ENCODE measurements at regions not wholly inside any gene's neighbourhood (a gene's known extent, or its start where the extent isn't known, plus 50 kb on each side); places are given as distances from the start of the nearest gene placed in this dataset.

DNA sequence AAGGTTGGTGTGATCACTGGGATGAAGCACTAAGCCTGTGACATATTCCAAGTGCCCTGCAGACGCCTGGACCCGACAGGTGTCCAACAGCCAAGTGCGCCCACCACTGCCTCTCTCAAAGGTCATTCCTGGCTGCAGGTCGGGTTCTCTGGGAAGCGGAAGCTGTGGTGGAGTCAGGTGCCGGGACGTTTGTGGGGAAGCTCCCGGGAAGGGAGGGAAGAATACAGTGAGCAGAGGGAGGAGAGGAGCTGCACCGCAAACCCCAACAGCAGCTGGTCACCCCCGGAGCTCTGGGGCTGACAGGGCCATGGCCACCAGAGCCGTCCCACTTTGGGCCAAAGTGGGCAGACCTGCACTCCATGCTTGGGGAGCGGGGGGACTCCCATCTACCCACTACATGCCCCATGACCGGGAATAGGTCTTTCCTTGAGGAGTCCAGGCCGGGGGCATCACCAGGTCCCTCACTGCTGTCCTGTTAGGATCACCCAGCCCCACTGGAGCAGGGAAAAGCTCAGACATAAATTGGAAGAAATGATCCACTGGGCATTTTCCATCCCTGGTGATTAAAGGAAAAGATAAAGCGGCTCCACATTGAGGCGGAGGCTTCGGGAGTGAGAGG is 84.5 kb upstream of the PPP2R2D start:
- Histone ChIP-seq H3K4me1 (no peaks in the 10 kb centered on the region), H3K27ac (no peak overlapping the region), H3K4me3 (no peak overlapping the region), H3K9me3 (no peaks in the 10 kb centered on the region), H3K27me3 (peaks cover 35% of the 10 kb centered on the region), H3K36me3 (no peaks in the 10 kb centered on the region)
- TF ChIP-seq, protein P1, sequence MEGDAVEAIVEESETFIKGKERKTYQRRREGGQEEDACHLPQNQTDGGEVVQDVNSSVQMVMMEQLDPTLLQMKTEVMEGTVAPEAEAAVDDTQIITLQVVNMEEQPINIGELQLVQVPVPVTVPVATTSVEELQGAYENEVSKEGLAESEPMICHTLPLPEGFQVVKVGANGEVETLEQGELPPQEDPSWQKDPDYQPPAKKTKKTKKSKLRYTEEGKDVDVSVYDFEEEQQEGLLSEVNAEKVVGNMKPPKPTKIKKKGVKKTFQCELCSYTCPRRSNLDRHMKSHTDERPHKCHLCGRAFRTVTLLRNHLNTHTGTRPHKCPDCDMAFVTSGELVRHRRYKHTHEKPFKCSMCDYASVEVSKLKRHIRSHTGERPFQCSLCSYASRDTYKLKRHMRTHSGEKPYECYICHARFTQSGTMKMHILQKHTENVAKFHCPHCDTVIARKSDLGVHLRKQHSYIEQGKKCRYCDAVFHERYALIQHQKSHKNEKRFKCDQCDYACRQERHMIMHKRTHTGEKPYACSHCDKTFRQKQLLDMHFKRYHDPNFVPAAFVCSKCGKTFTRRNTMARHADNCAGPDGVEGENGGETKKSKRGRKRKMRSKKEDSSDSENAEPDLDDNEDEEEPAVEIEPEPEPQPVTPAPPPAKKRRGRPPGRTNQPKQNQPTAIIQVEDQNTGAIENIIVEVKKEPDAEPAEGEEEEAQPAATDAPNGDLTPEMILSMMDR (IDR thresholded peaks at IDR 0.05): no peak
- TF ChIP-seq POLR2AphosphoS5 (IDR thresholded peaks at IDR 0.05): no peak
- no peak for TF ChIP-seq EP300 (IDR thresholded peaks at IDR 0.05)
- no peak for TF ChIP-seq POLR2A (IDR thresholded peaks at IDR 0.05)
- 62% methylated on average over 15 of the region's 17 CpGs for WGBS
- DNase-seq (ENCODE audit: low spot score in 2 of 2): peak in 1 of 2 donors; percentile 70

DNA sequence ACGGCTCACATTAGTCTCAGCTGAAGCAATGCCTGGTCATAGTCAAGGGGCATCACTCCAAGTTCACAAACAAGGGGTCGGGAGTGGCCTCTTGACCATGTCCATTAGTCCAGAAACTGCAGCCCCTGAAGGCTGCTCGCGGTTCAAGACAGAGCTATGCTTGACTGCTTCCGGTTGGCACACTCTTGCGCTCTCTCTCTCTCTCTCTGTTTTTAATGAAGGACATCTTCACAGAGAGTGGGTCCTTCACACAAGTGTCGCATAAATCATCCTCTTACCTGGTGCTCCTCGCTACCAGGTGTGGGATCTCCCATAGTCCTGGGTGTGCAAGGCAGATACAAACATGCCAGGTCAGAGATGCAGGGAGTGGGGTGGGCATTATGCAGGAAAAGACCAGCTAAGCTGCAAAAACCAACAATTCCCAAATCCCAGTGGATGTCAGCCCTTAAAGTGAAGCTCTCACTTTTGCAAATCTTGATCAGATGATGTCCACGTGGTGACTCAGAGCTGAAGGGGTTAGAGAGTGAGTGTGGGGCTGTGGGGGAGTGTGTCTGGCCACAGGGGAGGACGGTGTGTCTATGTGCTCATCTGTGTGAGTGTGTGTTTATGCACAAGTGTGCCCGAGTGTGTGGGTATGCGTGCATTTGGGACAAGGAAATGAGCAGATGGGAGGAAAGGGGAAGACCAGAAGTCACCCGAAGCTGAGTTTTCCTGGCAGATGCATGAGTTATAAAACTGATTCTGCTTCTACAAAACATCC is 83.7 kb upstream of the PPP2R2D start:
- peaks cover 34% of the 10 kb centered on the region for H3K27me3 ChIP-seq
- TF ChIP-seq, protein P1 (IDR thresholded peaks at IDR 0.05): no peak
- TF ChIP-seq POLR2AphosphoS5 (IDR thresholded peaks at IDR 0.05): no peak
- TF ChIP-seq POLR2A (IDR thresholded peaks at IDR 0.05): no peak
- TF ChIP-seq EP300 (IDR thresholded peaks at IDR 0.05): no peak

DNA sequence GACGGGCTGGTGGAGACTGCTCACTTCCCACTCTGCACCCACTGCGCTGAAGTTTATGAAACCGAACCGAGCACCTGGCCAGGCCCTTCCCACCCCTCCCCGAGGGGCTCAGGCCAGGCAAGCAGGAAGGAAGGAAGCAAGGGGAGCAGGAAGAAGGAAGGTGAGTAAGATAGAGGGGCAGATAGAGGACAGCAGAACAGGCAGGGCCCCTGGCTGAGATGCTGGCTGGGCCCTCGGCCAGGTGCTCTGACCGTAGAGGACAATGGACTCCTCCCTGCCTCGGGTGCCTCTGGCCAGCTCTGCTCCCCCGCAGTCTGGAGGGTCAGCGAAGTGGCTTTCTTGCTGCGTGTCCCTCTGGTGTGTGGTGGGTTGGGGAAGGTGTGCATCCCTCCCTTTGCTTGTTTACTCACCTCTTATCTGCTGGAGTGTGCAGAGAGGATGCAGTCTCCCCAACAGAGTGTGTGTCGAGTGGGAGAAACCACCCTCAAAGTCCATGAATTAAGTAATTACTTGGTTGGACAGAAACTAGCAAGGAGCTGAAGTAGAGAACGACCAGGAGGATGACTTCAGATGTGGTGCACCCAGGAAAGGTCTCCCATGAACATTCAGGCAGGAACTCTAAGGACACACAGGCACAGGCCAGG is 82.8 kb upstream of the PPP2R2D start:
- Histone ChIP-seq H3K27ac (no peak overlapping the region), H3K4me1 (no peaks in the 10 kb centered on the region), H3K4me3 (no peak overlapping the region), H3K36me3 (no peaks in the 10 kb centered on the region), H3K27me3 (peaks cover 35% of the 10 kb centered on the region), H3K9me3 (no peaks in the 10 kb centered on the region)
- no peak for TF ChIP-seq POLR2AphosphoS5 (IDR thresholded peaks at IDR 0.05)
- TF ChIP-seq POLR2A (IDR thresholded peaks at IDR 0.05): no peak
- TF ChIP-seq, protein P1 (IDR thresholded peaks at IDR 0.05): no peak
- TF ChIP-seq EP300 (IDR thresholded peaks at IDR 0.05): no peak
- 58% methylated on average over 13 of the region's 13 CpGs for WGBS
- DNase-seq (ENCODE audit: low spot score in 2 of 2): peak in 1 of 2 donors; percentile 59

More for the DNA sequence above, 83.7 kb upstream of the PPP2R2D start:
- DNase-seq (ENCODE audit: low spot score in 2 of 2): peak in 1 of 2 donors; percentile 16
- Histone ChIP-seq H3K4me1 (no peaks in the 10 kb centered on the region), H3K27ac (no peak overlapping the region), H3K4me3 (no peak overlapping the region), H3K9me3 (no peaks in the 10 kb centered on the region), H3K36me3 (no peaks in the 10 kb centered on the region)
- 60% methylated on average over 13 of the region's 13 CpGs for WGBS

DNA sequence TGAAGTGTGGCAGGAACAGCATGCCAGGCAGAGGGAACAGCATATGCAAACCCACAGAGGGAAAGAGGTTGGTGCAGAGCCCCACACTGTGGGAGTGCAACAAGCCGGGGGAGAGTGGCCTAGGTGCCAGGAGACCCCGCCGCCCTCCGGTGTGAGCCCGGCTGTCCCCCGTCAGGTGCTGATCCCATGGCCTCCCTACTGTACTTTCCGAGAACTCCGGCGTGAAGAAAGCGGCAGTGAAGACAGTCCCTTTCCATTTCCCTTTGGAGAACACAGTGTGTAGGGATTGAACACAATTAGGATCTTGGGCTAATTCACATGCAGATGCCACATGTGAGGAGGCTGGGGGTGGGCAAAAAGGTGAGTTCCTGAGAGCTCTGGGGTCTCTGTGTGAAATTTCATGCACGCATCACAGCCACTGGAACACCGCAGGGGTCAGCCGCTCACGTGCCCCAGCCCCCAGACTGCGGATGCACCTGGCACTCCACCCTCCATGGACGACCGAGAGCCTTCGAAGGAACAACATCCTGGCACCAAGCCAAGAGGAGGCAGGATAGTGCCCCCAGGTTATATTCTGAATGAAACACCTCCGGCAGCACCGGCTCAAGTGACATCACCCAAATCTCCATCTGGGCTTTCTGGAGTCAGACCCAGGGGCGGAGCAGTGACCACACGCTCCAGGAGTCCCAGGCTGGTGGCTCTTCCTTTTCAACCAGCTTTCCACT is 82.1 kb upstream of the PPP2R2D start:
- Histone ChIP-seq H3K4me1 (no peaks in the 10 kb centered on the region), H3K27me3 (peaks cover 35% of the 10 kb centered on the region), H3K36me3 (no peaks in the 10 kb centered on the region), H3K27ac (no peak overlapping the region), H3K4me3 (no peak overlapping the region), H3K9me3 (no peaks in the 10 kb centered on the region)
- DNase-seq (ENCODE audit: low spot score in 2 of 2): peak in 1 of 2 donors; percentile 72
- TF ChIP-seq, protein P1 (IDR thresholded peaks at IDR 0.05): no peak
- whole genome bisulfite sequencing: 76% methylated on average over 19 of the region's 22 CpGs

All from suprapubic skin (tissue), 4 donors.